Osteoblast (primary cell): ENCODE measurements at regions not wholly inside any gene's neighbourhood (a gene's known extent, or its start where the extent isn't known, plus 50 kb on each side); places are given as distances from the start of the nearest gene placed in this dataset.

Source experiments
- DNase-seq: peaks from one replicate; pipeline ENCODE4 v3.0.0; 2011; ENCODE audit warnings: low spot score, mixed read lengths; ENCODE audit not compliant: insufficient read length; ENCODE audit errors: missing footprints
- H2AFZ ChIP-seq: 2 replicates; pipeline ENCODE4 v1.6.0; 2011; ENCODE audit warnings: mild to moderate bottlenecking, low read length
- H3K27ac ChIP-seq: 2 replicates; pipeline ENCODE4 v1.5.1; 2011; ENCODE audit warnings: mild to moderate bottlenecking, low read depth, low read length, moderate library complexity
- H3K27me3 ChIP-seq: 2 replicates; pipeline ENCODE4 v1.6.0; 2012; ENCODE audit warnings: mild to moderate bottlenecking, control low read depth, inconsistent platforms, low read length, moderate library complexity; ENCODE audit not compliant: insufficient read depth
- H3K36me3 ChIP-seq: 2 replicates; pipeline ENCODE4 v1.5.1; 2011; ENCODE audit warnings: mild to moderate bottlenecking, low read length, control low read depth, moderate library complexity; ENCODE audit not compliant: insufficient read depth
- H3K4me1 ChIP-seq: 2 replicates; pipeline ENCODE4 v1.5.1; 2011; ENCODE audit warnings: mild to moderate bottlenecking, low read length, control low read depth, moderate library complexity; ENCODE audit not compliant: insufficient read depth
- H3K4me2 ChIP-seq: 2 replicates; pipeline ENCODE4 v1.6.0; 2011; ENCODE audit warnings: mild to moderate bottlenecking, low read length; ENCODE audit not compliant: insufficient read depth
- H3K4me3 ChIP-seq: fragments of 200-600 bp; sonication (generic); 3 replicates; pipeline ENCODE4 v1.5.1; 2012; ENCODE audit warnings: mild to moderate bottlenecking, low read length, inconsistent platforms; ENCODE audit not compliant: insufficient read depth
- H3K79me2 ChIP-seq: 2 replicates; pipeline ENCODE4 v1.6.0; 2012; ENCODE audit warnings: mild to moderate bottlenecking, low read length, control low read depth, inconsistent platforms; ENCODE audit not compliant: insufficient read depth
- H3K9me3 ChIP-seq: 2 replicates; pipeline ENCODE4 v1.5.1; 2011; ENCODE audit warnings: low read depth, low read length, control low read depth
- H4K20me1 ChIP-seq: 2 replicates; pipeline ENCODE4 v1.6.0; 2012; ENCODE audit warnings: mild to moderate bottlenecking, low read length, control low read depth; ENCODE audit not compliant: insufficient read depth
- TF ChIP-seq, protein P1 (sequence below): IDR thresholded peaks from 2 replicates; pipeline ENCODE4 v1.5.1; 2011; ENCODE audit warnings: mild to moderate bottlenecking, low read depth, low read length, moderate library complexity; ENCODE audit errors: extremely low read depth

DNA sequence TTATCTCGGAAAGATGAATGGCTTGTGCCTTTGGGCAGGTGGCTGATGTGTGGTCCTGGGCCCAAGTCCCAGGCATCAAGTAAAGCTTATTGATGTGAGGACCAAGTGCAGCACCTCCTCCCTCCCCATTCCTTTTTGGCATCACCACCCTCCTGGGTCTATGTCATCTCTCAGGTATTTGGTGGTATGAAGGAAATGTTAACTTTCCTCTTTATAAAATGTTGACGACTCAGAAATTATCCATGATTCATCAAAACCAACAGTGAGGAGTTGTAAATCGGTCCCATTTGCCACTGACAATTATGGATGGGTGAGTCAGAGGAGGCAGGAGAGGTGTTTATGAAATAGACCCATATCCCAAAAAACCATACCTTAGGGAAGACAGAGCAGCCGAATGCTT, 229.4 kb upstream of the GATB start:
- Histone ChIP-seq H3K4me3 (no peak overlapping the region), H3K4me2 (no peak overlapping the region), H3K27ac (no peak overlapping the region)

DNA sequence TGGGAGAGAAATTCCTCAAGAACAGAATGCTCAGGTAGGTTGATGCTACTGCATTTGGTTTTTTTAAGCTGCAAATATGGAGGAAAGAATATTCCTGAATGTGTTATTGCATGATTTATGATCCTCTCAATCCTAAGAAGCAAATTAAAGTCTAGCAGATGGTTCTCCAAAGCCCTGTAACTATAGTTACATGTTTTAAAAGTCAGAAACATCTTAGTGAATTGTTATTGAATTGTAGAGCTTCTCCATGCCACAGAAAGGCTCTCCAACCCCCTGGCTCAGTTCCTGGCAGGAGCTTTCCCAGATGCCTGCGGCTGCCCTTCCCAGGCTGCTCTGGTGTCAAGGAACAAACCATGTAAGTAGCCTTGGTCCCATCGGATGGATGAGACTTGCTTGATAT, 227.8 kb upstream of the GATB start:
- Histone ChIP-seq H3K4me1 (no peaks in the 10 kb centered on the region), H2AFZ (no peak overlapping the region), H3K27me3 (peaks cover 4% of the 10 kb centered on the region), H3K4me3 (no peak overlapping the region), H3K4me2 (no peak overlapping the region), H3K27ac (no peak overlapping the region), H3K9me3 (no peaks in the 10 kb centered on the region), H3K79me2 (no peaks in the 10 kb centered on the region), H3K36me3 (no peaks in the 10 kb centered on the region), H4K20me1 (no peaks in the 10 kb centered on the region)
- TF ChIP-seq, protein P1, sequence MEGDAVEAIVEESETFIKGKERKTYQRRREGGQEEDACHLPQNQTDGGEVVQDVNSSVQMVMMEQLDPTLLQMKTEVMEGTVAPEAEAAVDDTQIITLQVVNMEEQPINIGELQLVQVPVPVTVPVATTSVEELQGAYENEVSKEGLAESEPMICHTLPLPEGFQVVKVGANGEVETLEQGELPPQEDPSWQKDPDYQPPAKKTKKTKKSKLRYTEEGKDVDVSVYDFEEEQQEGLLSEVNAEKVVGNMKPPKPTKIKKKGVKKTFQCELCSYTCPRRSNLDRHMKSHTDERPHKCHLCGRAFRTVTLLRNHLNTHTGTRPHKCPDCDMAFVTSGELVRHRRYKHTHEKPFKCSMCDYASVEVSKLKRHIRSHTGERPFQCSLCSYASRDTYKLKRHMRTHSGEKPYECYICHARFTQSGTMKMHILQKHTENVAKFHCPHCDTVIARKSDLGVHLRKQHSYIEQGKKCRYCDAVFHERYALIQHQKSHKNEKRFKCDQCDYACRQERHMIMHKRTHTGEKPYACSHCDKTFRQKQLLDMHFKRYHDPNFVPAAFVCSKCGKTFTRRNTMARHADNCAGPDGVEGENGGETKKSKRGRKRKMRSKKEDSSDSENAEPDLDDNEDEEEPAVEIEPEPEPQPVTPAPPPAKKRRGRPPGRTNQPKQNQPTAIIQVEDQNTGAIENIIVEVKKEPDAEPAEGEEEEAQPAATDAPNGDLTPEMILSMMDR = no peak
- DNase-seq = no peak

More for the DNA sequence above, 229.4 kb upstream of the GATB start:
- Histone ChIP-seq H4K20me1 (no peaks in the 10 kb centered on the region), H3K36me3 (no peaks in the 10 kb centered on the region), H3K79me2 (no peaks in the 10 kb centered on the region), H3K4me1 (no peaks in the 10 kb centered on the region), H3K9me3 (no peaks in the 10 kb centered on the region), H2AFZ (no peak overlapping the region), H3K27me3 (peaks cover 4% of the 10 kb centered on the region)
- TF ChIP-seq, protein P1 = no peak
- peak; percentile 23 for DNase-seq

DNA sequence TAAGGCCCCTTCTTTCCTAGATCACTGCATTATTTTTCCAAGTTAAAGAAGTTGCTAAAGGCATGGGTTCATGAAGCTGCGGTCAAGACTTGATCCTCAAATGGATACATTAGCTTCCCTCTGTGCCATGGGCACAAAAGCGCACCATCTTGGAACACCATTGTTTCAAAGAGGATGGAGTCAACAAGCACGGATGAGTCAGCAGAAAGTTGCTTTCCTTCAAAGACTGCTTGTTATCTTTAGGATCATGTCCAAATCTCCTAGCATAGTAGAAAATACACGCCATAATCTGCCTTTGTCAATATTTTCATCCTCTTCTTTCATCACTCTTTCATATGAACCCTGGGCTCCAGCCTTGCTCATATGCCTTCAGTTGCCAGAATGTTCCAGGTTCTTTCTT, 226.8 kb upstream of the GATB start:
- H3K4me2 ChIP-seq = no peak overlapping the region
- H3K27me3 ChIP-seq = peaks cover 4% of the 10 kb centered on the region
- no peaks in the 10 kb centered on the region for H3K79me2 ChIP-seq
- no peaks in the 10 kb centered on the region for H3K4me1 ChIP-seq
- no peaks in the 10 kb centered on the region for H3K9me3 ChIP-seq
- H2AFZ ChIP-seq = no peak overlapping the region
- no peak overlapping the region for H3K27ac ChIP-seq
- TF ChIP-seq, protein P1 = no peak
- no peak overlapping the region for H3K4me3 ChIP-seq
- no peaks in the 10 kb centered on the region for H3K36me3 ChIP-seq
- no peak for DNase-seq
- no peaks in the 10 kb centered on the region for H4K20me1 ChIP-seq

DNA sequence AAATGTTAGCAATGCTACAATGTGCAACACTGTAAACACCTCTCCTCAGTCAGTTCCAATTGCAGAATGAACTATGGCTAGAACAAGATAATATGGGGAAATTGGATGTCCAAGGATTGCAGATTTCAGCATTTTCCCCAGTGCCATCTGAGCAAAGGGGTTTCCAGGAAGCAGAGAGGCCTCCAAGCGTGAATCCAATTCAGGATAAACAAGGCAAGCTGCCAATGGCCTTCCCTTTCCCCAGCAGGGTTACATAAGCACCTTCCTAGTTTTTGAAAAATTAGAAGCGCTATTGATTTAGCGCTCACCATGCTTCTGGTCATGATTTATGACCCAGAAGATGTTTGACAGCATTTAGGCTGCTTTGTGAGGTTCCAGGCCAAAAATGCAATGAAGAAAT, 223.0 kb upstream of the GATB start:
- Histone ChIP-seq H3K27ac (no peak overlapping the region), H4K20me1 (no peaks in the 10 kb centered on the region), H3K79me2 (no peaks in the 10 kb centered on the region), H3K36me3 (no peaks in the 10 kb centered on the region), H3K4me3 (no peak overlapping the region), H3K4me1 (no peaks in the 10 kb centered on the region), H2AFZ (no peak overlapping the region), H3K9me3 (no peaks in the 10 kb centered on the region), H3K27me3 (peaks cover 4% of the 10 kb centered on the region), H3K4me2 (no peak overlapping the region)
- no peak for DNase-seq
- TF ChIP-seq, protein P1 = no peak
